Subcutaneous abdominal adipose tissue (tissue), 5 donors: ENCODE measurements at regions not wholly inside any gene's neighbourhood (a gene's known extent, or its start where the extent isn't known, plus 50 kb on each side); places are given as distances from the start of the nearest gene placed in this dataset.

Experiments
- H3K27ac ChIP-seq: one replicate; pipeline ENCODE4 v1.7.0; 2013; ENCODE audit warnings: low read depth, mild to moderate bottlenecking, inconsistent platforms, low read length, moderate library complexity
- H3K27me3 ChIP-seq, 5 donors: one replicate each; pipeline ENCODE4 v1.7.0; 2013; ENCODE audit warnings: low read length in 5 of 5, inconsistent platforms in 1 of 5; ENCODE audit not compliant: control insufficient read depth in 5 of 5, insufficient read depth in 4 of 5
- H3K36me3 ChIP-seq, 5 donors: one replicate each; pipeline ENCODE4 v1.7.0; 2013; ENCODE audit warnings: low read length in 5 of 5; ENCODE audit not compliant: control insufficient read depth in 5 of 5, insufficient read depth in 5 of 5
- H3K4me1 ChIP-seq, 5 donors: one replicate each; pipeline ENCODE4 v1.7.0; 2013; ENCODE audit warnings: low read length in 5 of 5, mild to moderate bottlenecking in 3 of 5, moderate library complexity in 1 of 5; ENCODE audit not compliant: control insufficient read depth in 5 of 5, insufficient read depth in 5 of 5
- H3K4me3 ChIP-seq, 5 donors: one replicate each; pipeline ENCODE4 v1.7.0; 2013; ENCODE audit warnings: low read length in 5 of 5, low read depth in 1 of 5
- H3K9ac ChIP-seq, 5 donors: one replicate each; pipeline ENCODE4 v1.7.0; 2013; ENCODE audit warnings: low read length in 5 of 5, mild to moderate bottlenecking in 4 of 5, moderate library complexity in 3 of 5
- H3K9me3 ChIP-seq, 5 donors: one replicate each; pipeline ENCODE4 v1.7.0; 2013; ENCODE audit warnings: low read length in 5 of 5; ENCODE audit not compliant: control insufficient read depth in 5 of 5
- donor health status: healthy.
- donor health status: healthy.
- donor health status: healthy.
- donor health status: healthy.
- donor health status: healthy.

- Histone ChIP-seq H3K27me3 (peaks cover 0 to 12% (median 5%) of the 10 kb centered on the region in 5 donors), H3K36me3 (no peaks in the 10 kb centered on the region), H3K27ac (no peak overlapping the region), H3K9ac (peak overlapping the region in 1 of 5 donors; percentile 54), H3K4me3 (peak overlapping the region in 3 of 5 donors; percentile 12 to 46 (median 46)), H3K9me3 (no peaks in the 10 kb centered on the region), H3K4me1 (peaks cover 0 to 3% (median 0%) of the 10 kb centered on the region in 5 donors)
These were observed 304.7 kb downstream of the FBXO15 start for GRCh38 chr18:73842795-73843394.

DNA sequence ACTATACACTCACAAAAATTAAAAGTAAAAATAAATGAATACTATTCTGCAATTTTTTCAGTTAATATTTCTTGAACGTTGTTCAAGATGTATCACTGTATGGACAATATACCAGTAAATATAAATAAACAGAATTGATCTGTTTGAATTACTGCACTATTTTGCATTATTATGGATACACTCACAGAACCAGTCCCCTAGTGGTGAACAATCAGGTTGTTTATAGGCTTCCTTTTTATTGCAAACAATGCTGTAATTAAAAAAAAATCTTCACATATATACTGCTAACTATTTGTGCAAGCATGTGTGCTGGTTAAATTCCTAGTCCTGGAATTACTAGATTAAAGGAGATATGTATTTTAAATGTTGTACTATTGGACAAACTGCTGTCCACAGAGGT, 306.0 kb downstream of the FBXO15 start:
- Histone ChIP-seq H3K9me3 (no peaks in the 10 kb centered on the region), H3K36me3 (no peaks in the 10 kb centered on the region), H3K4me1 (peaks cover 0 to 3% (median 0%) of the 10 kb centered on the region in 5 donors), H3K9ac (no peak overlapping the region), H3K27ac (no peak overlapping the region), H3K4me3 (no peak overlapping the region), H3K27me3 (peaks cover 0 to 12% (median 5%) of the 10 kb centered on the region in 5 donors)

- peaks cover 0 to 12% (median 5%) of the 10 kb centered on the region in 5 donors for H3K27me3 ChIP-seq
- H3K9me3 ChIP-seq, result no peaks in the 10 kb centered on the region
- no peak overlapping the region for H3K27ac ChIP-seq
- no peak overlapping the region for H3K4me3 ChIP-seq
- peaks cover 0 to 3% (median 0%) of the 10 kb centered on the region in 5 donors for H3K4me1 ChIP-seq
- no peaks in the 10 kb centered on the region for H3K36me3 ChIP-seq
- no peak overlapping the region for H3K9ac ChIP-seq
These were observed 307.2 kb downstream of the FBXO15 start for GRCh38 chr18:73840319-73840945.

DNA sequence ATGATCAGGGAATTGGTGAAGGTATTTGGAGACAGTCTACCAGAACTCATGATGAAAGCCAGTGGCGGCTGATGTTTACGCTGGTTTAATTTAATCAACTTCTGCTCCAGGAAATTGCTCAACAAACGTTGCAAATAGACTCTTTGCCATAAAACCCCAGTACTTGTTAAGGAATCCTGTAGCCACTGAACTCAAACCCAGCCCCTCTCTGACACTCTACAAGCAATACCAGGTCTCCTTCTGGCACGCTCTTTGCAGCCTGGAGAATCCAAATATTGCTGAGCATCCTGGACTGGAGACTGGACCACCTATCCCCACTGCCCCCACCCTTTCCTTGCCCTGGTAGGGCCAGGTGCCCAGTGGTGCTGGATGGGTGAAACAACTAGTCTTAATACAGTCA, 308.2 kb downstream of the FBXO15 start:
- Histone ChIP-seq H3K27me3 (peaks cover 0 to 9% (median 5%) of the 10 kb centered on the region in 5 donors), H3K9ac (no peak overlapping the region), H3K9me3 (no peaks in the 10 kb centered on the region), H3K27ac (no peak overlapping the region), H3K4me1 (peaks cover 0 to 3% (median 0%) of the 10 kb centered on the region in 5 donors), H3K36me3 (no peaks in the 10 kb centered on the region), H3K4me3 (no peak overlapping the region)

GRCh38 chr18:73838107-73838506, 309.5 kb downstream of the FBXO15 start:
- Histone ChIP-seq H3K9me3 (no peaks in the 10 kb centered on the region), H3K4me3 (no peak overlapping the region), H3K9ac (no peak overlapping the region), H3K27ac (no peak overlapping the region), H3K36me3 (no peaks in the 10 kb centered on the region), H3K27me3 (peaks cover 0 to under 1% (median 0%) of the 10 kb centered on the region in 5 donors), H3K4me1 (peaks cover 0 to 3% (median 0%) of the 10 kb centered on the region in 5 donors)

DNA sequence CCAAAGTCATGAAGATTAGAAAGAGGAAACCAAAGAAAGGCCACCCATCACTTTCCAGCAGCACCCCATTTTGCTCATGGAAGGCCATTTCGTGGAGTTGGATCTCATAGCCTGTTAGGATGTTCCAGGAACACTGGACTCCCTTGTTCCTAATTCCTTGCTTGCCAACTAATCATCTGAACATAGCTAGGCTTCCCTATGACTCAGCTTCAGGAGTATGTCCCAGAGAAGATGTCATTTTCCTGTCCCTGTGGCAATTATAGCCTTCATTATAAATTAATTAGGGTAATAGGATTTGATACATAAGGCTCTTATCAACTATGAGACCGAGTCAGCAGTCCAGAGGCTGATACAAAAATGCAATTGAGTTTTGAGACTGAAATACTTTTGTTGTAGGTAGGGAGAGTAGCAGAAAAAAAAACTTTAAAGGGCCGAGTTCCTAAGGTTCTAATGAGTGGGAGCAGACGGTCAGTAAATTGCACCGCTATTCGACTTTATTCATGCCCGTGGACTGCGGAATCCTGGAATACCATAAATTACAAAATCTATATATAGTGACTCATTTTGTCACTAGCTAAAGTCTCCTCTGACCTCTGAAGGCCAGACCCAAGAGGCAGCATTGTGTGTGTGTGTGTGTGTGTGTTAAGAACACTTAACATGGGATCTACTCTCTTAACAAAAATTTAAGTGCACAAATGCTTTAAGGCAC, 311.8 kb downstream of the FBXO15 start:
- Histone ChIP-seq H3K27ac (no peak overlapping the region), H3K4me1 (no peaks in the 10 kb centered on the region), H3K4me3 (no peak overlapping the region), H3K36me3 (no peaks in the 10 kb centered on the region), H3K9me3 (no peaks in the 10 kb centered on the region), H3K27me3 (no peaks in the 10 kb centered on the region), H3K9ac (no peak overlapping the region)

DNA sequence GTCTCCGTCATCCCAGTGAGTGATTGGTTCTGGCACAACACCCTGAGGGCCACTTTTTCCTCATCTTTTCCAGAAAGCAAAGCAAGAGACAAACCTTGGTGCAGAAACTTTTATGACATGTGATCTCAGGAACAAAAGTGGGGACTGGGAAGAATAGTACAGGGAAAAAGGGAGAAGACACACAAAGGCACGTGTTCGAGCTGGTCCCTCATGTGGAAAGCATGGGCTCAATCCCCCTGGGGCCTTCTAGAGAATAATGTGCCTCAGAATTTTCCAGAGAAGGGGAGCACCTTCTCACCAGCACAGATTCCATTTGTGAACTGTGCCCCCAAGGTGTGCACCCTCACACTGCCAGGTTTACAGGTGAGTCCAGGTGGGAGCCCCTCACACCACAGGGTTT, 312.6 kb downstream of the FBXO15 start:
- H3K27ac ChIP-seq, result no peak overlapping the region
- H3K9ac ChIP-seq, result no peak overlapping the region
- no peaks in the 10 kb centered on the region for H3K27me3 ChIP-seq
- no peak overlapping the region for H3K4me3 ChIP-seq
- H3K9me3 ChIP-seq, result no peaks in the 10 kb centered on the region
- H3K36me3 ChIP-seq, result no peaks in the 10 kb centered on the region
- no peaks in the 10 kb centered on the region for H3K4me1 ChIP-seq

- Histone ChIP-seq H3K27me3 (no peaks in the 10 kb centered on the region), H3K9ac (no peak overlapping the region), H3K9me3 (no peaks in the 10 kb centered on the region), H3K36me3 (no peaks in the 10 kb centered on the region), H3K27ac (no peak overlapping the region), H3K4me3 (no peak overlapping the region), H3K4me1 (peaks cover 0 to 10% (median 0%) of the 10 kb centered on the region in 5 donors)
These were observed 315.9 kb downstream of the FBXO15 start for GRCh38 chr18:73831688-73832087.

- no peak overlapping the region for H3K27ac ChIP-seq
- H3K27me3 ChIP-seq, result no peaks in the 10 kb centered on the region
- no peak overlapping the region for H3K4me3 ChIP-seq
- H3K36me3 ChIP-seq, result no peaks in the 10 kb centered on the region
- H3K9ac ChIP-seq, result no peak overlapping the region
- no peaks in the 10 kb centered on the region for H3K9me3 ChIP-seq
- H3K4me1 ChIP-seq, result peaks cover 0 to 10% (median 0%) of the 10 kb centered on the region in 5 donors
These were observed 318.5 kb downstream of the FBXO15 start for GRCh38 chr18:73829146-73829545.

DNA sequence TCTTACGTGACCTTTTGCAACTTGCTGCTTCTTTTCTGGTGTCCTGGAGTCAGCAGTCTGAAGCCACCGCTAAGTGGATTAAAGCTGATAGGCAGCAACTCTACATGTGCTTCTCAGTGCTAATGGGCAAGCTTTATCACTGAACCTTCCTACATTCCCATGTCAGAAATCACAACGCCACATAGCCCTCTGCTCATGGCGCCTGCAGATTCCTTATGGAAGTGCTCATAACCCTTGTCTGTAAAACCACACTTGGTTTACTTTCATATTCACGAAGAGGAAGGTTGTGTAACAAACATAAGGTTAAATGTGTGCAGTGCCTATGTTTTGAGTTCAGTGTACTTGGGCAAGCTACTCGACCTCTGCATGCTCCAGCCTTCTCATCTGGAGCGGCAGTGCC, 319.8 kb downstream of the FBXO15 start:
- no peak overlapping the region for H3K9ac ChIP-seq
- no peak overlapping the region for H3K27ac ChIP-seq
- H3K4me3 ChIP-seq, result peak overlapping the region in 1 of 5 donors; percentile 17
- peaks cover 0 to 10% (median 0%) of the 10 kb centered on the region in 5 donors for H3K4me1 ChIP-seq
- H3K27me3 ChIP-seq, result no peaks in the 10 kb centered on the region
- no peaks in the 10 kb centered on the region for H3K36me3 ChIP-seq
- H3K9me3 ChIP-seq, result no peaks in the 10 kb centered on the region
